ENCODE measurements at regions not wholly inside any gene's neighbourhood (a gene's known extent, or its start where the extent isn't known, plus 50 kb on each side); places are given as distances from the start of the nearest gene placed in this dataset.
"Not testable (repeated sequence)": the region's sequence is repeated elsewhere in the genome, so short reads cannot be mapped to it uniquely, and the experiment has no call there.

DNA sequence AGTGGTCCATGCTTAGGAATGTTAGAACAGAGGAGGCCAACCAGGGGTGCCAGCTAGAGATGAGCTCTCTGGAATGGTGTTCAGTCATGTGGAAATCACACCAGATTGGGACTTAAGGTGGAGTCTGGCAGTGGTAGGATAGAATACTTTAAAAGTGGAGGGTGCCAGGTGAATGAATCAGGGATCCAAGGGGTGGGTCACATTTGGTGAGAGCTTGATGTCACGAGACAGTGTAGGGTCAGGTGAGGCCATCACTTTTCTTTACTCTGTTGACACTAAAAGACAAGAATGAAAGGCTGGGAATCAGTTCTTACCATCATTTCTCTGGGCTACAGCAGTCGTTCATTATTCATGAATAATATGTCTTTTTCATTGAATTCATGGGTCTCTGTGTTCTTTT is 73.8 kb upstream of the FAM153A start:
- not testable (repeated sequence) for DNase-seq

- not testable (repeated sequence) for DNase-seq
Observed at GRCh38 chr5:177847914-177848313, 65.2 kb upstream of the FAM153A start.

- DNase-seq = not testable (repeated sequence)
Observed at GRCh38 chr5:177846598-177846997, 63.9 kb upstream of the FAM153A start.

- not testable (repeated sequence) for DNase-seq
Observed at GRCh38 chr5:177845906-177846305, 63.2 kb upstream of the FAM153A start.

GRCh38 chr5:177836191-177836590 is 53.5 kb upstream of the FAM153A start:
- DNase-seq = not testable (repeated sequence)
